Activated naive CD8-positive, alpha-beta T cell treated with anti-CD3 and anti-CD28 coated beads for 36 hours (primary cell): ENCODE measurements at regions not wholly inside any gene's neighbourhood (a gene's known extent, or its start where the extent isn't known, plus 50 kb on each side); places are given as distances from the start of the nearest gene placed in this dataset.

ENCODE experiments used
- DNase-seq: peaks from one replicate; pipeline ENCODE4 v3.0.0; 2021
- H3K27ac Mint-ChIP-seq: one replicate; pipeline ENCODE4 v1.8.0; 2022; ENCODE audit warnings: mild to moderate bottlenecking, moderate library complexity, mixed read lengths
- H3K27me3 Mint-ChIP-seq: one replicate; pipeline ENCODE4 v1.8.0; 2022; ENCODE audit warnings: mild to moderate bottlenecking, mixed read lengths
- H3K36me3 Mint-ChIP-seq: one replicate; pipeline ENCODE4 v1.8.0; 2021; ENCODE audit warnings: mild to moderate bottlenecking, mixed read lengths
- H3K4me1 Mint-ChIP-seq: one replicate; pipeline ENCODE4 v1.8.0; 2021; ENCODE audit warnings: mixed read lengths
- H3K4me3 Mint-ChIP-seq: one replicate; pipeline ENCODE4 v1.8.0; 2022; ENCODE audit warnings: mild to moderate bottlenecking, moderate library complexity, mixed read lengths
- H3K9me3 Mint-ChIP-seq: one replicate; pipeline ENCODE4 v1.8.0; 2022; ENCODE audit warnings: mixed read lengths

DNA sequence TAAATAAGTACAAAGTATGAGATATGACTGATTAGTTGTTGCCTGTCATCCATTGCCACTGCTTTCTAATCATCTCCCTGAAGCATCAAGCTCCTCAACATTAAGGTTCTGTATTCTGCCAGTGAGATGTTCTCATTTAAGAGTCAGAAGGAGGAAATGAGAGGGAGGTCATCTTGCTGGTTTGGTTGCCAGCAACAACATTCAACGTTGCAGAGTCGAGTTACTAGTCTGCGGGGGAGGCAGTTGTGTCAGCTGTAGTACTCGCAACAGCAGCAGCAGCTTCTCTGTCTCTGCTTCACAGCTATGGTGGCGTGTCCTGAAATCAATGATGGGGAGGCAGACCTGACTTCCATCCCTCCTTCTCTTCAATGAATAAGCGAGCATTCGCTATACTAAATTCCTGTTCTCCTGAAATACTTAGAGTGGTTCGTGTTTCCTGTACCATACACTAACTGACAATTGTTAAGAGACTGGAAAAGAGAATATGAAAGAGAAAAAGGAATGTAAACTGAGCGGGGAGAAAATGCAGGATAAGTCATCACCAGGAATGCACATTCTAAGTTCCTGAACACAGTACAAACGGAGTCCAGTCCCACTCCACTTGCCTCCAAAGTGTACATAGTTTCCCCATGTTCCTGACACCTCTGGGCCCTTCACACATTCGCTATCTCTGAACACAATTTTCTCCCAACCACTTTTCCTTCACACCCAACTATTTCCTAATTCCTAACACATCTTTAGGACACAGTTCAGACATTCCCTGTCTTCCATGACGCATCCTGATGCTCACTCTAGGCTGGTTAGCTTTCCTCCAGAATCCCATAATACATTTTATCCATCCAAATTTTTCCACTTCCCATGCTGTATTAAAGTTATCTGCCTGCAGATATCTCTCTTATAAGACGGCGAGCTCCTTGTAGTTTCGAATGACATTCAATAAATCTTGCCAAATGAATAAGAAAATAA, 263.0 kb downstream of the KLF12 start:
- no peak for DNase-seq
- H3K36me3 Mint-ChIP-seq, result peaks cover 12% of the 10 kb centered on the region
- H3K4me3 Mint-ChIP-seq, result no peak overlapping the region
- peaks cover 2% of the 10 kb centered on the region for H3K9me3 Mint-ChIP-seq
- H3K27me3 Mint-ChIP-seq, result no peaks in the 10 kb centered on the region
- H3K27ac Mint-ChIP-seq, result no peak overlapping the region
- peaks cover 45% of the 10 kb centered on the region for H3K4me1 Mint-ChIP-seq

DNA sequence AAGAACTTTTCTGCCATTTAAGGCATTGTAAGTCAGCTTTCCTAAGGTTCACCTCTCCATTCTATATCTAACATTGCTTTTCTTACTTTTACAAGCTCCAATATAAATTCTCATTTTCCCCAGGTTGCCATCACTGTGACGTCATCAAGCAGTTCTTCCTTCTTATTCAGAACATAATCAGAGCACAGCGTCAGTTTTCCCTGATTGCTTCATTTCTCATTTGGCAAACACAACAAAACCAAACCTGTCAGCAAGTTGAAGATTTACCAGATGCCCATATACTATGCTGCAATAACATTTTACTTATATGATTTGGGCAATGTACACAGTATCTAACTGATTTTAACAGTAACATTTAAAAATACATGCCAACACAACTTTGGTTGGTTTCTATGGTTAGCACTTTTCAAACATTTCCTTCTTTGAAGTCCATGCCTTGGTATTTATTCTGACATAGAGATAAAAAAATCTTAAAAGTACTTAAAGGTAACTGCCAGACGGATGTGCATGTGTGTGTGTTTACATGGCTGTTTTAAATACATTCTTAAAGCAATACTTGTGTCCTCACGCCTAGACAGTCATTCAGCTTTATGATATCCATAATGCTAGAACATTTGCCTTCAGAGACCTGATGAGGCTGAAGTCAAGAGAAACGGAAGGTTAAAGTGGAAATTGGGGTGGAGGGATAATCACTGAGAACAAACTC, 264.0 kb downstream of the KLF12 start:
- H3K4me1 Mint-ChIP-seq, result peaks cover 47% of the 10 kb centered on the region

DNA sequence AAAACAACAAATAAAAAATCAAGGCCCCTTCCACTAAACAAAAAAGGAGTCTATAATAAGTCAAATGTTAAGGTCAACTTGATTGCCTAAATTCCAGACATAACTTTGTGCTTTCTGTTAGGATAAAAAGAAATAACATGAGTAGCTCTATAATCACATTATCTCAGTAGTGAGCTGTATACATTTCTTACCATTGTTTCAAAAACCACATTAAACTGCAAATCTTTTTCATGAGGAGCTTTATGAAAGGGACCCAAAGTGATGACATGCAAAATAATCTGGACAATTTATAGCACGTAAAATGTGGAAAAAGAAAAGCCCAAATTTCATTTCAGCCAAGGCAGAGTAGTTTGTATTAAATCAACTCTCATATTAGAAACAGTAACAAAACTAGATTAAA, 269.2 kb downstream of the KLF12 start:
- H3K27ac Mint-ChIP-seq, result no peak overlapping the region

More for the DNA sequence above, 264.0 kb downstream of the KLF12 start:
- no peak for DNase-seq
- Mint-ChIP-seq H3K4me3 (no peak overlapping the region), H3K9me3 (peaks cover 2% of the 10 kb centered on the region), H3K27me3 (no peaks in the 10 kb centered on the region), H3K36me3 (peaks cover 12% of the 10 kb centered on the region), H3K27ac (no peak overlapping the region)

DNA sequence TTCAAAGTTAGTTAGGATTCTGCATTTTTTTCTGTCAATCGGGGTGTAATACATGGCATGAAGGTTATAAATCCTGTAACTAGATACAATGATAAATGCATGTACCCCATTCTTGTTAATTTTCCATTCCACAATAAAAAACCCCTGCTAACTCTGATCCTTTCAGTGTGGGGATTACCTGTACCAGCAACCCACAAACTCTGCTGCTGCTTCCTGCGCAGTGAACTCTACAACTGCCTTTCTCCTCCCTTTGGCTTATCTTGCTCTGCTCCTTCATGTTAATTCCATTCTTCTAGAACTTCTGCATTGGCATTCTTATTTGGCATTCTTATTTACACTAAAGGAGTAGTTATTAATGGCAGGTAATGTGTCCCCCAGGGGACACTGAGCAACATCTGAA, 273.1 kb downstream of the KLF12 start:
- Mint-ChIP-seq H3K9me3 (no peaks in the 10 kb centered on the region), H3K4me1 (peaks cover 37% of the 10 kb centered on the region), H3K27me3 (no peaks in the 10 kb centered on the region), H3K4me3 (peak overlapping the region; percentile 37), H3K36me3 (peaks cover 10% of the 10 kb centered on the region), H3K27ac (peak overlapping the region; percentile 66)
- no peak for DNase-seq

More for the DNA sequence above, 269.2 kb downstream of the KLF12 start:
- Mint-ChIP-seq H3K4me3 (no peak overlapping the region), H3K4me1 (peaks cover 40% of the 10 kb centered on the region), H3K36me3 (peaks cover 4% of the 10 kb centered on the region), H3K9me3 (peaks cover 2% of the 10 kb centered on the region), H3K27me3 (no peaks in the 10 kb centered on the region)
- no peak for DNase-seq

DNA sequence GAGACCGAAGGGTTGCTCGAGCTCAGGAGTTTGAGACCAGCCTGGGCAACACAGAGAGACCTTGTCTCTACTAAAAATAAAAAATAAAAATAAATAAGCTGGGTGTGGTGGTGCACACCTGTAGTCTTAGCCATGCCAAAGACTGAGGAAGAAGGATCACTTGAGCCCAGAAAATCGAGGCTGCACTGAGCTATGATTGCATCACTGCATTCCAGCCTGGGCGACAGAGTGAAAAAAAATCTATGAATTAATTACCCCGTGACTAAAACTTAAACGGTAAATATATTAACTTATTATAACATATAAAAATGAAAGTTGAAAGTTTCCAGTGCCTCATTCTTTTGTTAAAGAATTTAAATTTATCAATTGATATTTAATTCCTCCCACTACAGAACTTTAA, 273.7 kb downstream of the KLF12 start:
- DNase-seq, result no peak
- Mint-ChIP-seq H3K27ac (peak overlapping the region; percentile 66), H3K36me3 (peaks cover 14% of the 10 kb centered on the region), H3K9me3 (no peaks in the 10 kb centered on the region), H3K27me3 (no peaks in the 10 kb centered on the region), H3K4me1 (peaks cover 32% of the 10 kb centered on the region), H3K4me3 (no peak overlapping the region)

DNA sequence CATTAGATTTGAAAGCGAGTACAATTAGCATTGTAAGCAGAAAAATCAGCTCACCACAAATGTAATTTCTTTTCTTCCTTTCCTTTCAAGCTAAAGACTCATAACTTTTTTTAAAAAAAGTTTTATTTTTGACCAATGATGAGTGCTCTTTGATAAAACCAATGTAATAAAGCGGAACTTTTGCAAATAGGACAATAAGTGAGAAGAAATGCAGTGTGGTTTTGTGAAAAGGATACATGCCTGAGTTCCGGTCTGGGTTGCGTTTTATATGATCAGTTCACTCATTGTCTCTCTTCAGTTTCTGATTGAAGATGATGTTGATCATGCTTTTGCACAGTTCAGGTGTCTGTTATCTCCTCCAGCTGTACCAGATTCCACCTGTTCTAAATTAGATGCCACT, 274.4 kb downstream of the KLF12 start:
- DNase-seq, result no peak
- Mint-ChIP-seq H3K4me1 (peaks cover 27% of the 10 kb centered on the region), H3K4me3 (no peak overlapping the region), H3K9me3 (no peaks in the 10 kb centered on the region), H3K27ac (peak overlapping the region; percentile 7), H3K27me3 (no peaks in the 10 kb centered on the region), H3K36me3 (peaks cover 18% of the 10 kb centered on the region)

DNA sequence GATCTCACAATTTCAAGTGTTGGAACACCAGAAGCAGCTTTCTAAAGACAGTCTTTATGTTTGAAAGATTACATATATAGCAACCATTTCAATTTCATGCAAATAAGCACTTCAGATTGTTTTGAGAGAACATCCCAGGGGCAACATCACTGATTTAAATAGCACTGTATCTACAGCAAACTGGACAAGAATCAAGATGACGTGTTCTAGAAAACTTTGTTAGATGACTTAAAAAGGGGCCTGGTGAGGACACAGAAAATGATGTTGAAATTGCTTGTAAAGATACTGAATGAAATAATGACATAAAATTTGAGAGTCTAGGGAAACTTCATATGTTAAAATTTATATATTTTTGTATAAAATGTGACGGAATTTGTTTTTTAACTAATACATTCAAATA, 277.1 kb downstream of the KLF12 start:
- Mint-ChIP-seq H3K4me3 (no peak overlapping the region), H3K4me1 (peaks cover 20% of the 10 kb centered on the region), H3K27me3 (no peaks in the 10 kb centered on the region)

DNA sequence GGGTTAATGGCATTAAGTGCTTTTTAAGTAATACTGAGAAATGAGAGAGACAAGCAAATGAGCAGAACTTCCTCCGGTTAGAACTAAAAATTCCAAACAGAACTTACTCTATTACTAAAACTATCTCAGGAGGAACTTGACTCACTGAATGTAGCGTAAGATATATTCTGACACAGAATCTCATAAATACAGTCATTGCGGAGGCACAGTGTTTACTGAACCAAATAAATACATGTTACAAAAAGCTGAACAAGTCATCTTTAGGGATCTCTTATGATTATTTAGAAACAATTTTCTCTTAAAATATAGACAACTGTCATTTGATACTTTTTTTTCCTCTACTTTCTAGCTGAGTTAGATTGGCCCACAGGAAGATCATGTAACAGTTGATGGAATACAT, 283.1 kb downstream of the KLF12 start:
- no peaks in the 10 kb centered on the region for H3K9me3 Mint-ChIP-seq
- DNase-seq, result no peak
- peaks cover 17% of the 10 kb centered on the region for H3K36me3 Mint-ChIP-seq
- no peak overlapping the region for H3K4me3 Mint-ChIP-seq
- H3K27me3 Mint-ChIP-seq, result no peaks in the 10 kb centered on the region
- H3K4me1 Mint-ChIP-seq, result peaks cover 23% of the 10 kb centered on the region
- no peak overlapping the region for H3K27ac Mint-ChIP-seq

More for the DNA sequence above, 277.1 kb downstream of the KLF12 start:
- no peaks in the 10 kb centered on the region for H3K9me3 Mint-ChIP-seq
- no peak for DNase-seq
- H3K27ac Mint-ChIP-seq, result no peak overlapping the region
- peaks cover 25% of the 10 kb centered on the region for H3K36me3 Mint-ChIP-seq

DNA sequence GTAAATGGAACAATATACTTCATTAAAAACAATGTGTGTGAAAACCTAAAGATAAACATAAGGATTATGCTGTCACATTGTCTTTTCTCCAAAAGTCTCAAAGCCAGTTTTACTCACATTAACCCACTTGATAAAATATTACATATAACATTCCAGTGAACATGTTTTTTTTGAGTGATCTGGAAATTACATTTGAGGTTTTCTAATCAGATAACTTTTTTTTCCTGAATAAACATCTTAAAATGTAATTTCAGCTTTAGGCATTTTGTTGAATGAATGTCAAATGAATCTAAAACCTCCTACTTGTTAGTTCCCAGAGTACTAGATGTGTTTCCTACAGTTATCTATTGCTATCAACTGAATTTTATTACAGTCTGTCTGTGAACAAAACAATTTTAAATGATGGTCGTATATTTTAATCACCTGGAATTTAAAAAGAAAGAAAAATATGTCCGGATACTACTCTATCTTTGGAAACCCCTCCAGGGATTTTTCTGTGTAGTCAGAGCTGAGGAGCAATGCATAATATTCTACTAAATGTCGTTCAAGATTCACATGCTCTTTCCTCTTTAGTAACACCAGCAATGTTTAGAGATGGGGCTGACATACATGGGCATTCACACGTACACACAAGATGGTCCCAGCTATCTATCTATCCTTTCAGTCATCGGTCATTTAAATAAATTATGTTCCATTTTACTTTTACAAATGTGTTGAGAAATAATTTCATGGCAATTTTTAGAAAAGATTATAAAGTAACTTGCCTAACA, 283.9 kb downstream of the KLF12 start:
- peaks cover 19% of the 10 kb centered on the region for H3K36me3 Mint-ChIP-seq
- H3K4me3 Mint-ChIP-seq, result no peak overlapping the region
- no peaks in the 10 kb centered on the region for H3K27me3 Mint-ChIP-seq
- no peak for DNase-seq
- H3K4me1 Mint-ChIP-seq, result peaks cover 29% of the 10 kb centered on the region
- H3K27ac Mint-ChIP-seq, result no peak overlapping the region
- no peaks in the 10 kb centered on the region for H3K9me3 Mint-ChIP-seq

DNA sequence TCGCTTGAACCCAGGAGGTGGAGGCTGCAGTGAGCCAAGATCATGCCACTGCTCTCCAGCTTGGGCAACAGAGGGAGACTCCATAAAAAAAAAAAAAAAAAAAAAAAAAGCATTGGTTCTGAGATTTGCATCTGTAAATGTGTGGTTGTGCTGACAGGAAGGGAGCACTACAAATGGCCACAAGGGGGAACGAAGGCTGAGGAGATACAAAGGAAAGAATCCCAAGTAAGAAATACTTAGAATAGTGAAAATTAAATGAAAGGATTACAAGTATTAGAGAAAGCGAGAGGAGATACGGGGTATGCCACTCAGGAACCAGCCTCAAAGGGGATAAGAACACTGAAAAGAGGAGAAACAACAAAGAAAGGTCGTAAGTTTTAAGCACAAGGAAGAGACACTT, 284.9 kb downstream of the KLF12 start:
- no peak for DNase-seq
- Mint-ChIP-seq H3K27me3 (no peaks in the 10 kb centered on the region), H3K27ac (no peak overlapping the region), H3K4me3 (no peak overlapping the region), H3K36me3 (peaks cover 13% of the 10 kb centered on the region), H3K4me1 (peaks cover 34% of the 10 kb centered on the region), H3K9me3 (no peaks in the 10 kb centered on the region)

DNA sequence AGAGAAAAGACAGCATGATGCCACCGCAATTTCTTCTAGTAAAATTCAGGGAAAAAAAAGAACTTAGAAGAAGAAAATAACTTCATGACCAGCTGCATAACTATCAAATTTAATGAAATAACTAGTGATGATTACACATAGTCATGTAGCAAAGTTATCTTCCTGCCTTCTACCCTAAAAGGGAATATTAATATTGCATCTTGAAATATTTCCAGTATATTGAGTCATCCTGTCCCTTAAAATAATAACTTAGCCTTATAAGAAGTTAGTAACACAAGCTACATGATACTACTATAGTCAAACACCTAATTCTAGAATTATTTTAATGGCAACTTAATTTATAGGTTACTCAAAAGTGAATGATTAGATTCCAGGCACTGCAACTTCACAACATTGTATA, 289.2 kb downstream of the KLF12 start:
- peaks cover 31% of the 10 kb centered on the region for H3K4me1 Mint-ChIP-seq
- no peak for DNase-seq
- no peak overlapping the region for H3K27ac Mint-ChIP-seq
- H3K4me3 Mint-ChIP-seq, result no peak overlapping the region
- H3K27me3 Mint-ChIP-seq, result no peaks in the 10 kb centered on the region
- H3K9me3 Mint-ChIP-seq, result no peaks in the 10 kb centered on the region
- H3K36me3 Mint-ChIP-seq, result peaks cover 15% of the 10 kb centered on the region

DNA sequence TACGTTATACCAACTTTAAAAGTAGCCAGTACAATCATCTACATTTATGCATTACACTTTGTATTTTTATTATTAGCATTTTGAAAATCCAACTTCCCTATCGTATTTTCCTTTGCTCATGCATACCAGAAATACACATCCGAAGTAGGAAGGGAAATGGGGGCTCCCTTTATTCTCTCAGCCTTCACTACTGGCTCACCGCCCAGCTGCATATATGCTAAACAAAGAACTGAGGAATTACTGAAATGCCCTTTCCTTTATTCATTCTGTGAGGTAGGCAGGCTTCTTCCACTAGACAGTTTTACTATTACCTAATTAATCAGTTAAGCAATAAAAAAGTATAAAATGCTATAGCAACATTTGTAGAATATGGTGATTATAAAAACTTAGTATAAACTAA, 291.6 kb downstream of the KLF12 start:
- Mint-ChIP-seq H3K36me3 (peaks cover 17% of the 10 kb centered on the region), H3K4me1 (peaks cover 24% of the 10 kb centered on the region), H3K9me3 (no peaks in the 10 kb centered on the region), H3K27ac (no peak overlapping the region), H3K4me3 (no peak overlapping the region), H3K27me3 (no peaks in the 10 kb centered on the region)
- no peak for DNase-seq

DNA sequence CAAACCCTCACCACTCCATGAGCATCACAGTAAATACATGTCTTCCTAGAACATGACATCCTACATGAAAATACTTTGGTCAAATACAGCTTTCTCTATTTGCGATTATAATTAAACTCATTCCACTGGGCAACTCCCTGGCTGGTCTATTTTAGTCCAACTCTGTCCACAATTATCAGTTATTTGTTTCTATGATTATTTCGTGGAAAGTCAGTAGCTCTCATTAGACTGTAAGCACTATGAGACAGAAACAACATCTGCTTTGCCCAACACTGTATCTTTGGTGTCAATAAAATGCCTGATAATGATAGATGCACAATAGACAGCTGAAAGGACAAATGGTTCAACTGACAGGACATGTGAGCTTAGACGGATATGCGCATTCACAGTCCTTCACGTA, 292.0 kb downstream of the KLF12 start:
- H3K36me3 Mint-ChIP-seq, result peaks cover 17% of the 10 kb centered on the region
- no peak for DNase-seq
- H3K4me1 Mint-ChIP-seq, result peaks cover 26% of the 10 kb centered on the region
- no peak overlapping the region for H3K4me3 Mint-ChIP-seq
- no peaks in the 10 kb centered on the region for H3K27me3 Mint-ChIP-seq
- no peak overlapping the region for H3K27ac Mint-ChIP-seq
- H3K9me3 Mint-ChIP-seq, result no peaks in the 10 kb centered on the region

DNA sequence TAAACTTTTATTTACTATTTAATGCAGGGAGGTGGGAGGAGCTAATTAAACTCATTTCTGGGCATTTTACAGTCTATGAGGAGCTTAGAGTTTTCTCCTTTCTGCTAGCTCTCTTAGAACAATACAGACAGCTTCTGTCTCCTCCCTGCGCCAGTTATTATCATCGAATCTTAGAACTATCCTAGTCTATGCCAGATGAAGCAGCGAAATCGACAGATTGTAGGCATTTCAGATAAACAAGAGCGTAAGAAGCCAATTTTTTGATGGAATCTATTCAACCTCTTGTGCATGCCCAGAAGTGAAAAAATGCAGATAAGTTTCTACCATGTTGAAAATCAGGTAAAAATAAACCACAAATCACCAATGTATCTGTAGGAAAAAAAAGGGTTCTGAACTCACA, 297.1 kb downstream of the KLF12 start:
- no peaks in the 10 kb centered on the region for H3K27me3 Mint-ChIP-seq
- H3K27ac Mint-ChIP-seq, result no peak overlapping the region
- H3K4me3 Mint-ChIP-seq, result no peak overlapping the region
- H3K9me3 Mint-ChIP-seq, result no peaks in the 10 kb centered on the region
- H3K36me3 Mint-ChIP-seq, result peaks cover 9% of the 10 kb centered on the region
- peaks cover 31% of the 10 kb centered on the region for H3K4me1 Mint-ChIP-seq
- DNase-seq, result no peak

DNA sequence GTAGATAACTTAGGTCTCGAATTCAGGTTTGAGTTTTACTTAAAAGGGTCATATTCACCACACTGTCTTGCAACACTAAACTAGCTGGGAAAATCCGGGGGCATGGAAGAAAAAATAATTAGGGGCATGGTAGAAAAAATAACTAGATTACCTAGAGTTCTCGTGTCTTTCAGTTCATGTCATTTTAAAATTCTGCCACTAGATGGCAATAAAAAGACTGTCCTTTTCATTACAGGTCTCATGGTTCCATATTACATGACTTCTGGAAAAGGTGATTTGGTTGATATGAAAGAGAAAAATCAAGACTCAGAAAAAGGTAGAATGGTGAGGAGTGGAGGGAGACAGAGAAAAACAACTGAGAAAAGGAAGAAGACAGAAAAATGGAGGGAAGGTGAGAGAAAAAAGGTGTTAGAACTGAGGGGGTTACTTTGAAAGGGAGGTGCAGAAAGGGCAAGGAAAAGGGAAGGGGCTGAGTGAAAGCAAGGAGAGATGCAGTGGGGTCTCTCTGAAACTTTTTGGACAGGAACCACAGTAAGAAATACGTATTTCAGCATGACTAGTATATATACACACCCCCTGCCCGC, 299.0 kb downstream of the KLF12 start:
- DNase-seq, result no peak
- Mint-ChIP-seq H3K36me3 (peaks cover 2% of the 10 kb centered on the region), H3K27ac (no peak overlapping the region), H3K4me1 (peaks cover 31% of the 10 kb centered on the region), H3K27me3 (no peaks in the 10 kb centered on the region), H3K4me3 (no peak overlapping the region), H3K9me3 (no peaks in the 10 kb centered on the region)
